Activated CD4-positive, alpha-beta T cell treated with anti-CD3 and anti-CD28 coated beads, Interleukin-2, amount 50 U/mL, for 1 hour (primary cell): ENCODE measurements at regions not wholly inside any gene's neighbourhood (a gene's known extent, or its start where the extent isn't known, plus 50 kb on each side); places are given as distances from the start of the nearest gene placed in this dataset.
"Not testable (repeated sequence)": the region's sequence is repeated elsewhere in the genome, so short reads cannot be mapped to it uniquely, and the experiment has no call there.

Experiments
- DNase-seq: peaks from one replicate; pipeline ENCODE4 v3.0.0-alpha.2; 2020

- no peak for DNase-seq
Observed at GRCh38 chr4:131192318-131192717, 1956.8 kb upstream of the PCDH10 start.

- DNase-seq: no peak
Observed at GRCh38 chr4:131207589-131207988, 1941.5 kb upstream of the PCDH10 start.

GRCh38 chr4:131248314-131248713 lies 1900.8 kb upstream of the PCDH10 start:
- DNase-seq: no peak

GRCh38 chr4:131251321-131251720 lies 1897.8 kb upstream of the PCDH10 start:
- no peak for DNase-seq

GRCh38 chr4:131257241-131257640 lies 1891.9 kb upstream of the PCDH10 start:
- DNase-seq: no peak

- no peak for DNase-seq
Observed at GRCh38 chr4:131258361-131258760, 1890.7 kb upstream of the PCDH10 start.

- no peak for DNase-seq
Observed at GRCh38 chr4:131288441-131288840, 1860.7 kb upstream of the PCDH10 start.

GRCh38 chr4:131296192-131296591 lies 1852.9 kb upstream of the PCDH10 start:
- no peak for DNase-seq

GRCh38 chr4:131302108-131302507 lies 1847.0 kb upstream of the PCDH10 start:
- no peak for DNase-seq

- DNase-seq: no peak
Observed at GRCh38 chr4:131304686-131305085, 1844.4 kb upstream of the PCDH10 start.

GRCh38 chr4:131309628-131310027 lies 1839.5 kb upstream of the PCDH10 start:
- DNase-seq: no peak

GRCh38 chr4:131316086-131316485 lies 1833.0 kb upstream of the PCDH10 start:
- no peak for DNase-seq

- DNase-seq: no peak
Observed at GRCh38 chr4:131337936-131338335, 1811.2 kb upstream of the PCDH10 start.

GRCh38 chr4:131339137-131339536 lies 1810.0 kb upstream of the PCDH10 start:
- DNase-seq: no peak

- DNase-seq: no peak
Observed at GRCh38 chr4:131344761-131345160, 1804.3 kb upstream of the PCDH10 start.

- DNase-seq: no peak
Observed at GRCh38 chr4:131347816-131348215, 1801.3 kb upstream of the PCDH10 start.

GRCh38 chr4:131348263-131348662 lies 1800.8 kb upstream of the PCDH10 start:
- DNase-seq: no peak

GRCh38 chr4:131352371-131352770 lies 1796.7 kb upstream of the PCDH10 start:
- not testable (repeated sequence) for DNase-seq

GRCh38 chr4:131366714-131367113 lies 1782.4 kb upstream of the PCDH10 start:
- no peak for DNase-seq

- DNase-seq: no peak
Observed at GRCh38 chr4:131367441-131367840, 1781.7 kb upstream of the PCDH10 start.

GRCh38 chr4:131370846-131371245 lies 1778.2 kb upstream of the PCDH10 start:
- no peak for DNase-seq

- no peak for DNase-seq
Observed at GRCh38 chr4:131381055-131381454, 1768.0 kb upstream of the PCDH10 start.

GRCh38 chr4:131382839-131383238 lies 1766.3 kb upstream of the PCDH10 start:
- DNase-seq: no peak

GRCh38 chr4:131388277-131388676 lies 1760.8 kb upstream of the PCDH10 start:
- DNase-seq: no peak

GRCh38 chr4:131408102-131408501 lies 1741.0 kb upstream of the PCDH10 start:
- DNase-seq: no peak

- DNase-seq: no peak
Observed at GRCh38 chr4:131411393-131411792, 1737.7 kb upstream of the PCDH10 start.
